ENCODE measurements at regions not wholly inside any gene's neighbourhood (a gene's known extent, or its start where the extent isn't known, plus 50 kb on each side); places are given as distances from the start of the nearest gene placed in this dataset.
"Not testable (repeated sequence)": the region's sequence is repeated elsewhere in the genome, so short reads cannot be mapped to it uniquely, and the experiment has no call there.

- H3K27me3 ChIP-seq (ENCODE audit: control insufficient read depth, insufficient read depth, low read length) = no peaks in the 10 kb centered on the region
- H3K27ac ChIP-seq = no peak overlapping the region
- H3K4me2 ChIP-seq (ENCODE audit: low read length) = no peak overlapping the region
- no peaks in the 10 kb centered on the region for H3K9me3 ChIP-seq (ENCODE audit: control insufficient read depth, low read length)
- H3K79me2 ChIP-seq = no peaks in the 10 kb centered on the region
- H3K4me1 ChIP-seq = no peaks in the 10 kb centered on the region
- H2AFZ ChIP-seq = no peak overlapping the region
- no peak overlapping the region for H3K9ac ChIP-seq
- no peaks in the 10 kb centered on the region for H3K36me3 ChIP-seq (ENCODE audit: control insufficient read depth, insufficient read depth, low read length)
- no peak for TF ChIP-seq CTCF (IDR thresholded peaks at IDR 0.05)
- no peak overlapping the region for H3K4me3 ChIP-seq (ENCODE audit: low read depth, low read length)
Measured at GRCh38 chr6:22205266-22205665, 91.6 kb downstream of the PRL start.

DNA sequence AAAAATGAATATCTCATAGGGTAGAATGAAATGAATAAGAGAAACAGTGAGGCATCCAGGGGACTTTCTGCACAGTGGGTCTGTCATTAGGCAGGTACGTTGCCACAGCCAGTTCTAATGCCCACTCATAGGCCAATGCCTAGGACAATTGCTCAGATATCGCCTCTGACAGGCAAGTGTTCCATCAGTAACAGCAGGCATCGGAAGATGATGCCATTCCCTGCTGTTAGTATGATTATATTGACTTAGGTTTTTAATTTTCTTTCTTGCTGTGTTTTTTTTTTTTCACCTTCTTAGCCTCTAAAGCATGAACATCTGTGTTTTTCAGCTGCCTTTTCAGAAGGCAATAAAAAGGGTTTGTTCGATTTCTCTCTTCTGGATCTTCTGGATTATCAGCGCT lies 90.7 kb downstream of the PRL start:
- Histone ChIP-seq H3K27ac (no peak overlapping the region), H3K4me3 (ENCODE audit: low read depth, low read length) (no peak overlapping the region), H3K27me3 (ENCODE audit: control insufficient read depth, insufficient read depth, low read length) (no peaks in the 10 kb centered on the region), H3K4me1 (no peaks in the 10 kb centered on the region), H3K79me2 (no peaks in the 10 kb centered on the region), H2AFZ (no peak overlapping the region), H3K9ac (no peak overlapping the region), H3K9me3 (ENCODE audit: control insufficient read depth, low read length) (no peaks in the 10 kb centered on the region), H3K4me2 (ENCODE audit: low read length) (no peak overlapping the region), H3K36me3 (ENCODE audit: control insufficient read depth, insufficient read depth, low read length) (no peaks in the 10 kb centered on the region)
- no peak for TF ChIP-seq CTCF (IDR thresholded peaks at IDR 0.05)

DNA sequence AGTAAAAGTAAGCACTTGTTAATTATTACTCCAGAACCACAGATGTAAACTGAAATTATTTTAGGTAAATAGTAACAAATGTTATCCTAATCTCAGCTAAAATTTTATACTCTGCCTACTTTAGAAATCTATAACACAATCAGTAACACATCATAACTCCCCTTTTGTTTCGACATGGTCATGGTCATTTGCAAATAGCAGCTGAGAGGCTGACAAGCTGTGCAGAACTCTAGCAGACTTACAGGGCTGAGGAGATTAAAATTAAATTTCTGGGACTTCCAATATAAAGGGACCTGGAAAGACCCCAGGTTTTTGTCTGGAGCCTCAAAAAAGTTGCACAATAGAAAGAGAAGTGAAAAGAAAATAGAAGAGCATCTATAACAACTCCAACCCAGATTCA lies 88.8 kb downstream of the PRL start:
- Histone ChIP-seq H3K4me3 (ENCODE audit: low read depth, low read length) (no peak overlapping the region), H3K27me3 (ENCODE audit: control insufficient read depth, insufficient read depth, low read length) (no peaks in the 10 kb centered on the region), H3K9me3 (ENCODE audit: control insufficient read depth, low read length) (no peaks in the 10 kb centered on the region), H3K4me2 (ENCODE audit: low read length) (no peak overlapping the region), H2AFZ (no peak overlapping the region), H3K36me3 (ENCODE audit: control insufficient read depth, insufficient read depth, low read length) (no peaks in the 10 kb centered on the region), H3K4me1 (no peaks in the 10 kb centered on the region), H3K27ac (no peak overlapping the region), H3K9ac (no peak overlapping the region), H3K79me2 (no peaks in the 10 kb centered on the region)
- TF ChIP-seq CTCF (IDR thresholded peaks at IDR 0.05) = no peak

DNA sequence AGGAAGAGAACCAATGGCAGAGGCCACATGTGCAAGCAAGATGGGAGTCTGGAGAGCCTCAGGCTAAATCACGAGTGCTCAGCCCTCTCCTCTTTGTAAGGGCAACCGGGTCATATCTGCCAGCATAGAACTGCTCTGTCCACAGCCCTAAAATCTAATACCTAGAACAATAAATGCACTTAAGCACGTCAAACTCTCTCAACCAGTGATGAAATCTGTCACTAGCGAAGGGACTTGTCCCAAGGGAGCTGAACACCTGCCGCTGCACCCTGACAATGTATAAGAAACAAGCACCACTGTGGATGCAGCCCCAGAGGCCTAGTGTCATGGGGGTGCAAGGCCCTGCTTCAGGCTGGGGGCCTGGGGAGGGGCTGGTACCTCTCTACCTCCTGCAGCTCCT lies 82.5 kb downstream of the PRL start:
- Histone ChIP-seq H3K4me3 (ENCODE audit: low read depth, low read length) (no peak overlapping the region), H3K27ac (no peak overlapping the region)
- TF ChIP-seq CTCF (IDR thresholded peaks at IDR 0.05) = no peak

GRCh38 chr6:22215474-22215873 lies 81.4 kb downstream of the PRL start:
- H2AFZ ChIP-seq; H3K4me3 ChIP-seq (ENCODE audit: low read depth, low read length); H3K36me3 ChIP-seq (ENCODE audit: control insufficient read depth, insufficient read depth, low read length); H3K4me2 ChIP-seq (ENCODE audit: low read length); H3K79me2 ChIP-seq; H3K4me1 ChIP-seq; H3K27ac ChIP-seq; H3K9ac ChIP-seq; H3K9me3 ChIP-seq (ENCODE audit: control insufficient read depth, low read length); H3K27me3 ChIP-seq (ENCODE audit: control insufficient read depth, insufficient read depth, low read length): not testable (repeated sequence)

More for the DNA sequence above, 82.5 kb downstream of the PRL start:
- Histone ChIP-seq H3K4me2 (ENCODE audit: low read length) (no peak overlapping the region), H3K79me2 (no peaks in the 10 kb centered on the region), H3K4me1 (no peaks in the 10 kb centered on the region), H3K36me3 (ENCODE audit: control insufficient read depth, insufficient read depth, low read length) (no peaks in the 10 kb centered on the region), H3K9me3 (ENCODE audit: control insufficient read depth, low read length) (no peaks in the 10 kb centered on the region), H2AFZ (no peak overlapping the region), H3K9ac (no peak overlapping the region), H3K27me3 (ENCODE audit: control insufficient read depth, insufficient read depth, low read length) (no peaks in the 10 kb centered on the region)
